Activated naive CD4-positive, alpha-beta T cell treated with anti-CD3 and anti-CD28 coated beads, Interleukin-2, amount 50 U/mL, for 24 hours (primary cell): ENCODE measurements at regions not wholly inside any gene's neighbourhood (a gene's known extent, or its start where the extent isn't known, plus 50 kb on each side); places are given as distances from the start of the nearest gene placed in this dataset.

Experiments used
- H3K27ac Mint-ChIP-seq: one replicate; pipeline ENCODE4 v1.8.0; 2021; ENCODE audit warnings: mild to moderate bottlenecking, mixed read lengths
- H3K27me3 Mint-ChIP-seq: one replicate; pipeline ENCODE4 v1.8.0; 2021; ENCODE audit warnings: mixed read lengths
- H3K36me3 Mint-ChIP-seq: one replicate; pipeline ENCODE4 v1.8.0; 2021; ENCODE audit warnings: mixed read lengths
- H3K4me1 Mint-ChIP-seq: one replicate; pipeline ENCODE4 v1.8.0; 2021; ENCODE audit warnings: mixed read lengths
- H3K4me3 Mint-ChIP-seq: one replicate; pipeline ENCODE4 v1.8.0; 2021; ENCODE audit warnings: mild to moderate bottlenecking, mixed read lengths
- H3K9me3 Mint-ChIP-seq: one replicate; pipeline ENCODE4 v1.8.0; 2021; ENCODE audit warnings: mixed read lengths

GRCh38 chr4:175536852-175537453 is 275.1 kb downstream of the GPM6A start:
- H3K4me3 Mint-ChIP-seq = no peak overlapping the region
- H3K9me3 Mint-ChIP-seq = no peaks in the 10 kb centered on the region
- no peak overlapping the region for H3K27ac Mint-ChIP-seq
- H3K27me3 Mint-ChIP-seq = no peaks in the 10 kb centered on the region
- H3K4me1 Mint-ChIP-seq = no peaks in the 10 kb centered on the region
- no peaks in the 10 kb centered on the region for H3K36me3 Mint-ChIP-seq

GRCh38 chr4:175539498-175539897 is 272.6 kb downstream of the GPM6A start:
- Mint-ChIP-seq H3K27ac (no peak overlapping the region), H3K27me3 (no peaks in the 10 kb centered on the region), H3K9me3 (no peaks in the 10 kb centered on the region), H3K36me3 (no peaks in the 10 kb centered on the region), H3K4me1 (no peaks in the 10 kb centered on the region), H3K4me3 (no peak overlapping the region)

- Mint-ChIP-seq H3K9me3 (no peaks in the 10 kb centered on the region), H3K27me3 (no peaks in the 10 kb centered on the region), H3K36me3 (no peaks in the 10 kb centered on the region), H3K4me3 (no peak overlapping the region), H3K4me1 (no peaks in the 10 kb centered on the region), H3K27ac (no peak overlapping the region)
Observed at GRCh38 chr4:175540151-175540550, 271.9 kb downstream of the GPM6A start.

- H3K27me3 Mint-ChIP-seq = no peaks in the 10 kb centered on the region
- no peak overlapping the region for H3K4me3 Mint-ChIP-seq
- no peaks in the 10 kb centered on the region for H3K4me1 Mint-ChIP-seq
- H3K27ac Mint-ChIP-seq = no peak overlapping the region
- H3K36me3 Mint-ChIP-seq = no peaks in the 10 kb centered on the region
- H3K9me3 Mint-ChIP-seq = no peaks in the 10 kb centered on the region
Observed at GRCh38 chr4:175540732-175541131, 271.3 kb downstream of the GPM6A start.

- H3K27me3 Mint-ChIP-seq = no peaks in the 10 kb centered on the region
Observed at GRCh38 chr4:175542786-175543185, 269.3 kb downstream of the GPM6A start.

GRCh38 chr4:175559126-175559525 is 252.9 kb downstream of the GPM6A start:
- Mint-ChIP-seq H3K4me3 (no peak overlapping the region), H3K36me3 (no peaks in the 10 kb centered on the region), H3K27ac (no peak overlapping the region), H3K9me3 (peaks cover 10% of the 10 kb centered on the region), H3K27me3 (no peaks in the 10 kb centered on the region), H3K4me1 (no peaks in the 10 kb centered on the region)

More at GRCh38 chr4:175542786-175543185, 269.3 kb downstream of the GPM6A start:
- no peaks in the 10 kb centered on the region for H3K9me3 Mint-ChIP-seq
- H3K27ac Mint-ChIP-seq = no peak overlapping the region
- no peak overlapping the region for H3K4me3 Mint-ChIP-seq
- H3K36me3 Mint-ChIP-seq = no peaks in the 10 kb centered on the region
- no peaks in the 10 kb centered on the region for H3K4me1 Mint-ChIP-seq

GRCh38 chr4:175559526-175559925 is 252.5 kb downstream of the GPM6A start:
- H3K36me3 Mint-ChIP-seq = no peaks in the 10 kb centered on the region
- no peaks in the 10 kb centered on the region for H3K27me3 Mint-ChIP-seq
- no peak overlapping the region for H3K27ac Mint-ChIP-seq
- H3K4me1 Mint-ChIP-seq = no peaks in the 10 kb centered on the region
- H3K4me3 Mint-ChIP-seq = no peak overlapping the region
- H3K9me3 Mint-ChIP-seq = peaks cover 10% of the 10 kb centered on the region

- no peaks in the 10 kb centered on the region for H3K4me1 Mint-ChIP-seq
- peaks cover 5% of the 10 kb centered on the region for H3K9me3 Mint-ChIP-seq
- H3K36me3 Mint-ChIP-seq = no peaks in the 10 kb centered on the region
- H3K27me3 Mint-ChIP-seq = no peaks in the 10 kb centered on the region
- H3K27ac Mint-ChIP-seq = no peak overlapping the region
- H3K4me3 Mint-ChIP-seq = no peak overlapping the region
Observed at GRCh38 chr4:175560604-175561003, 251.5 kb downstream of the GPM6A start.

GRCh38 chr4:175561696-175562095 is 250.4 kb downstream of the GPM6A start:
- H3K36me3 Mint-ChIP-seq = no peaks in the 10 kb centered on the region
- H3K4me3 Mint-ChIP-seq = no peak overlapping the region
- no peaks in the 10 kb centered on the region for H3K27me3 Mint-ChIP-seq
- no peaks in the 10 kb centered on the region for H3K9me3 Mint-ChIP-seq
- H3K4me1 Mint-ChIP-seq = no peaks in the 10 kb centered on the region
- H3K27ac Mint-ChIP-seq = no peak overlapping the region

- H3K27ac Mint-ChIP-seq = no peak overlapping the region
- no peak overlapping the region for H3K4me3 Mint-ChIP-seq
- H3K27me3 Mint-ChIP-seq = no peaks in the 10 kb centered on the region
- no peaks in the 10 kb centered on the region for H3K36me3 Mint-ChIP-seq
- H3K9me3 Mint-ChIP-seq = no peaks in the 10 kb centered on the region
- no peaks in the 10 kb centered on the region for H3K4me1 Mint-ChIP-seq
Observed at GRCh38 chr4:175562111-175562510, 250.0 kb downstream of the GPM6A start.

GRCh38 chr4:175562542-175562941 is 249.5 kb downstream of the GPM6A start:
- Mint-ChIP-seq H3K4me3 (no peak overlapping the region), H3K27me3 (no peaks in the 10 kb centered on the region), H3K27ac (no peak overlapping the region), H3K9me3 (no peaks in the 10 kb centered on the region), H3K36me3 (no peaks in the 10 kb centered on the region), H3K4me1 (no peaks in the 10 kb centered on the region)
